Fibroblast of lung (primary cell): ENCODE measurements at regions not wholly inside any gene's neighbourhood (a gene's known extent, or its start where the extent isn't known, plus 50 kb on each side); places are given as distances from the start of the nearest gene placed in this dataset.
"Not testable (repeated sequence)": the region's sequence is repeated elsewhere in the genome, so short reads cannot be mapped to it uniquely, and the experiment has no call there.

Experiments
- DNase-seq, 2 donors: peaks; one replicate each; pipeline versions ENCODE4 v3.0.0 to v3.0.0-alpha.2; 2010; ENCODE audit warnings: low read depth in 2 of 2
- H2AFZ ChIP-seq: 2 replicates; pipeline ENCODE4 v1.5.1; 2012; ENCODE audit warnings: low read length, control low read depth, inconsistent platforms
- H3K27ac ChIP-seq: 2 replicates; pipeline ENCODE4 v1.5.1; 2011; ENCODE audit warnings: low read length, control low read depth; ENCODE audit not compliant: insufficient read depth
- H3K27me3 ChIP-seq: 2 replicates; pipeline ENCODE4 v1.5.1; 2011; ENCODE audit warnings: mild to moderate bottlenecking, low read length; ENCODE audit not compliant: control insufficient read depth, insufficient read depth
- H3K36me3 ChIP-seq: 2 replicates; pipeline ENCODE4 v1.5.1; 2011; ENCODE audit warnings: low read length; ENCODE audit not compliant: control insufficient read depth, insufficient read depth
- H3K4me1 ChIP-seq: 2 replicates; pipeline ENCODE4 v1.5.1; 2011; ENCODE audit warnings: low read length; ENCODE audit not compliant: control insufficient read depth, insufficient read depth; ENCODE audit errors: extremely low read depth
- H3K4me2 ChIP-seq: 2 replicates; pipeline ENCODE4 v1.5.1; 2011; ENCODE audit warnings: low read length, control low read depth; ENCODE audit not compliant: insufficient read depth; ENCODE audit errors: extremely low read depth
- H3K4me3 ChIP-seq, 4 experiments: fragments of 200-600 bp in 1 of 4; sonication (generic) in 1 of 4; replicated peaks in 1 of 4; 2 replicates each; pipeline ENCODE4 v1.5.1; 2011 to 2016; ENCODE audit warnings: low read length in 4 of 4, low read depth in 3 of 4, mild to moderate bottlenecking in 3 of 4, control low read depth in 2 of 4, inconsistent platforms in 1 of 4, mixed read lengths in 1 of 4; ENCODE audit not compliant: insufficient read depth in 1 of 4; ENCODE audit errors: control extremely low read depth in 1 of 4
- H3K79me2 ChIP-seq: 2 replicates; pipeline ENCODE4 v1.5.1; 2012; ENCODE audit warnings: mild to moderate bottlenecking, low read length, inconsistent platforms; ENCODE audit not compliant: control insufficient read depth, insufficient read depth
- H3K9ac ChIP-seq: 2 replicates; pipeline ENCODE4 v1.5.1; 2011; ENCODE audit warnings: mild to moderate bottlenecking, low read length, control low read depth; ENCODE audit not compliant: insufficient read depth
- H3K9me3 ChIP-seq: 2 replicates; pipeline ENCODE4 v1.5.1; 2012; ENCODE audit warnings: low read depth, low read length; ENCODE audit not compliant: control insufficient read depth, insufficient read depth
- H4K20me1 ChIP-seq: 2 replicates; pipeline ENCODE4 v1.5.1; 2011; ENCODE audit warnings: low read length; ENCODE audit not compliant: control insufficient read depth, insufficient read depth; ENCODE audit errors: extremely low read depth
- EZH2 ChIP-seq: IDR thresholded peaks from 2 replicates; pipeline ENCODE4 v1.5.1; 2012; ENCODE audit warnings: low read length, control low read depth, mild to moderate bottlenecking; ENCODE audit errors: missing control alignments
- TF ChIP-seq, protein P1 (sequence below), 2 donors: IDR thresholded peaks in 1 of 2; conservative IDR thresholded peaks in 1 of 2; 1 replicate in 1 of 2; 2 replicates in 1 of 2; pipeline ENCODE4 v1.5.1; 2011 to 2012; ENCODE audit warnings: low read length in 2 of 2, control low read depth in 1 of 2, inconsistent platforms in 1 of 2, low read depth in 1 of 2, mild to moderate bottlenecking in 1 of 2

- TF ChIP-seq, protein P1, sequence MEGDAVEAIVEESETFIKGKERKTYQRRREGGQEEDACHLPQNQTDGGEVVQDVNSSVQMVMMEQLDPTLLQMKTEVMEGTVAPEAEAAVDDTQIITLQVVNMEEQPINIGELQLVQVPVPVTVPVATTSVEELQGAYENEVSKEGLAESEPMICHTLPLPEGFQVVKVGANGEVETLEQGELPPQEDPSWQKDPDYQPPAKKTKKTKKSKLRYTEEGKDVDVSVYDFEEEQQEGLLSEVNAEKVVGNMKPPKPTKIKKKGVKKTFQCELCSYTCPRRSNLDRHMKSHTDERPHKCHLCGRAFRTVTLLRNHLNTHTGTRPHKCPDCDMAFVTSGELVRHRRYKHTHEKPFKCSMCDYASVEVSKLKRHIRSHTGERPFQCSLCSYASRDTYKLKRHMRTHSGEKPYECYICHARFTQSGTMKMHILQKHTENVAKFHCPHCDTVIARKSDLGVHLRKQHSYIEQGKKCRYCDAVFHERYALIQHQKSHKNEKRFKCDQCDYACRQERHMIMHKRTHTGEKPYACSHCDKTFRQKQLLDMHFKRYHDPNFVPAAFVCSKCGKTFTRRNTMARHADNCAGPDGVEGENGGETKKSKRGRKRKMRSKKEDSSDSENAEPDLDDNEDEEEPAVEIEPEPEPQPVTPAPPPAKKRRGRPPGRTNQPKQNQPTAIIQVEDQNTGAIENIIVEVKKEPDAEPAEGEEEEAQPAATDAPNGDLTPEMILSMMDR (conservative IDR thresholded peaks at IDR 0.05 in 1 of 2, IDR thresholded peaks at IDR 0.05 in 1 of 2; ENCODE audit: low read depth in 1 of 2, low read length in 2 of 2), result no peak
- TF ChIP-seq EZH2, result no peak
- Histone ChIP-seq H3K4me1 (no peaks in the 10 kb centered on the region), H3K4me2 (no peak overlapping the region), H3K4me3 (no peak overlapping the region), H3K9me3 (no peaks in the 10 kb centered on the region), H3K27me3 (no peaks in the 10 kb centered on the region), H3K36me3 (no peaks in the 10 kb centered on the region), H3K79me2 (no peaks in the 10 kb centered on the region), H2AFZ (no peak overlapping the region), H3K9ac (no peak overlapping the region), H3K27ac (no peak overlapping the region), H4K20me1 (no peaks in the 10 kb centered on the region)
- no peak for DNase-seq
These were observed 78.8 kb upstream of the PCSK5 start for GRCh38 chr9:75811692-75812091.

- H3K9ac ChIP-seq, result no peak overlapping the region
- H3K4me2 ChIP-seq, result no peak overlapping the region
- no peak overlapping the region for H3K27ac ChIP-seq
- H4K20me1 ChIP-seq, result no peaks in the 10 kb centered on the region
- H3K4me3 ChIP-seq, result no peak overlapping the region
- TF ChIP-seq, protein P1 (conservative IDR thresholded peaks at IDR 0.05 in 1 of 2, IDR thresholded peaks at IDR 0.05 in 1 of 2; ENCODE audit: low read depth in 1 of 2, low read length in 2 of 2), result no peak
- no peak for TF ChIP-seq EZH2
- no peaks in the 10 kb centered on the region for H3K79me2 ChIP-seq
- H2AFZ ChIP-seq, result no peak overlapping the region
- no peaks in the 10 kb centered on the region for H3K9me3 ChIP-seq
- no peaks in the 10 kb centered on the region for H3K4me1 ChIP-seq
- H3K36me3 ChIP-seq, result no peaks in the 10 kb centered on the region
- no peak for DNase-seq
- no peaks in the 10 kb centered on the region for H3K27me3 ChIP-seq
These were observed 78.3 kb upstream of the PCSK5 start for GRCh38 chr9:75812141-75812540.

- Histone ChIP-seq H3K36me3 (no peaks in the 10 kb centered on the region), H3K79me2 (no peaks in the 10 kb centered on the region), H3K4me3 (no peak overlapping the region), H3K27me3 (no peaks in the 10 kb centered on the region), H2AFZ (no peak overlapping the region), H4K20me1 (no peaks in the 10 kb centered on the region), H3K9ac (no peak overlapping the region), H3K9me3 (no peaks in the 10 kb centered on the region), H3K4me1 (no peaks in the 10 kb centered on the region), H3K4me2 (no peak overlapping the region), H3K27ac (no peak overlapping the region)
- no peak for TF ChIP-seq EZH2
- TF ChIP-seq, protein P1 (conservative IDR thresholded peaks at IDR 0.05 in 1 of 2, IDR thresholded peaks at IDR 0.05 in 1 of 2; ENCODE audit: low read depth in 1 of 2, low read length in 2 of 2), result no peak
- DNase-seq, result no peak
These were observed 75.8 kb upstream of the PCSK5 start for GRCh38 chr9:75814667-75815066.

DNA sequence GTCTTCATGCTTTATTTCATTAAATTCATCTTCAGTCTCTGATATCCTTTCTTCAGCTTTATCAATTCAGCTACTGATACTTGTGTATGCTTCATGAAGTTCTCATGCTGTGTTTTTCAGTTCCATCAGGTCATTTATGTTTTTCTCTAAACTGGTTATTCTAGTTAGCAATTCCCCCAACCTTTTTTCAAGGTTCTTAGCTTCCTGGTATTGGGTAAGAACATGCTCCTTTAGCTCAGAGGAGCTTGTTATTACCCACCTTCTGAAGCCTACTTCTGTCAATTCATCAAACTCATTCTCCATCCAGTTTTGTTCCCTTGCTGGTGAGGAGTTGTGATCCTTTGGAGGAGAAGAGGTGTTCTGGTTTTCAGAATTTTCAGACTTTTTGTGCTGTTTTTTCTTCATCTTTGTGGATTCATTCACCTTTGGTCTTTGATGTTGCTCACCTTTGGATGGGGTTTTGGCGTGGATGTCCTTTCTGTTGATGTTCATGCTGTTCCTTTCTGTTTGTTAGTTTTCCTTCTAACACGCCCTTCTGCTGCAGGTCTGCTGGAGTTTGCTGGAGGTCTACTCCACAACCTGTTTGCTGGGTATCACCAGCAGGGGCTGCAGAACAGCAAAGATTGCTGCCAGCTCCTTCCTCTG lies 69.9 kb upstream of the PCSK5 start:
- not testable (repeated sequence) for H4K20me1 ChIP-seq, H3K27me3 ChIP-seq, H3K9ac ChIP-seq, H3K4me1 ChIP-seq, H2AFZ ChIP-seq, H3K4me2 ChIP-seq, H3K4me3 ChIP-seq, H3K36me3 ChIP-seq, H3K79me2 ChIP-seq, H3K27ac ChIP-seq, DNase-seq, H3K9me3 ChIP-seq
